K562 (cell line): ENCODE measurements at regions not wholly inside any gene's neighbourhood (a gene's known extent, or its start where the extent isn't known, plus 50 kb on each side); places are given as distances from the start of the nearest gene placed in this dataset.

Experiments
- ATAC-seq: fragments of 200-7000 bp; cut with Tn5 transposase; 3 replicates; pipeline ENCODE4 v1.9.1; 2020; ENCODE audit warnings: moderate library complexity
- BruUV-seq: library from RNA; stranded (reverse); fragments of 400-500 nt; replicated peaks from 2 replicates; lab custom pipeline; 2021; lab: Mats Ljungman, UMichigan
- CTCF ChIA-PET: fragments of 300-600 bp; formaldehyde crosslinking; extraction: SDS; loops from one replicate; lab custom pipeline; 2021; ENCODE audit warnings: low intra/inter-chr PET ratio; lab: Yijun Ruan, JAX
- POLR2A ChIA-PET: fragments of 300-600, 350-650 bp; sonication (Branson Sonifier 250); formaldehyde crosslinking; extraction: SDS; loops from one replicate; lab custom pipeline; 2021; ENCODE audit warnings: antibody characterized with exemption, inconsistent platforms; lab: Yijun Ruan, JAX
- DNase-seq, 4 experiments: peaks; one replicate each; pipeline versions ENCODE4 v3.0.0 to v3.0.0-alpha.2; 2011 to 2018; ENCODE audit warnings: low spot score in 3 of 4, mixed read lengths in 3 of 4; ENCODE audit errors: extremely low read depth in 1 of 4
- FAIRE-seq: peaks from 2 replicates; lab custom pipeline; 2011; peaks lifted over from hg19 to GRCh38; lab: Jason Lieb, UNC
- H2AFZ ChIP-seq: 2 replicates; pipeline ENCODE4 v1.6.0; 2011; ENCODE audit warnings: low read depth, low read length, control low read depth, inconsistent platforms
- H3K27ac ChIP-seq: fragments of 200-600 bp; 3 replicates; pipeline ENCODE4 v1.8.0; 2011; ENCODE audit warnings: low read depth, mild to moderate bottlenecking, control low read depth, inconsistent platforms, low read length, moderate library complexity, mixed read lengths; ENCODE audit errors: extremely low read depth
- H3K27me3 ChIP-seq, 2 experiments: fragments of 300-600 bp in 1 of 2; 2 replicates in 1 of 2; 3 replicates in 1 of 2; pipeline versions ENCODE4 v1.6.0 to v1.8.0; 2011; ENCODE audit warnings: inconsistent platforms in 2 of 2, low read length in 2 of 2, mild to moderate bottlenecking in 1 of 2, mixed read lengths in 1 of 2, moderate library complexity in 1 of 2; ENCODE audit not compliant: control insufficient read depth in 2 of 2, insufficient read depth in 2 of 2
- H3K36me3 ChIP-seq: fragments of 300-600 bp; 3 replicates; pipeline ENCODE4 v1.8.0; 2011; ENCODE audit warnings: mild to moderate bottlenecking, low read length, inconsistent platforms; ENCODE audit not compliant: control insufficient read depth, insufficient read depth
- H3K4me1 ChIP-seq, 2 experiments: fragments of 200-600 bp in 1 of 2; replicated peaks in 1 of 2; 2 replicates in 1 of 2; 3 replicates in 1 of 2; pipeline versions ENCODE4 v1.5.1 to v1.8.0; 2011; ENCODE audit warnings: inconsistent platforms in 2 of 2, low read length in 2 of 2, mild to moderate bottlenecking in 1 of 2, mixed read lengths in 1 of 2, moderate library complexity in 1 of 2; ENCODE audit not compliant: control insufficient read depth in 2 of 2, insufficient read depth in 2 of 2
- H3K4me2 ChIP-seq: 2 replicates; pipeline ENCODE4 v1.6.1; 2011; ENCODE audit warnings: low read length, control low read depth, inconsistent platforms, mixed read lengths; ENCODE audit not compliant: insufficient read depth
- H3K4me3 ChIP-seq: fragments of 200-600 bp; sonication (generic), shearing (Covaris generic); 2 replicates; pipeline ENCODE4 v1.5.1; 2016; ENCODE audit warnings: control low read depth, inconsistent platforms
- H3K79me2 ChIP-seq: fragments of 200-600 bp; 3 replicates; pipeline ENCODE4 v1.8.0; 2011; ENCODE audit warnings: low read length, inconsistent platforms; ENCODE audit not compliant: control insufficient read depth, insufficient read depth
- H3K9ac ChIP-seq, 2 experiments: 2 replicates each; pipeline versions ENCODE4 v1.6.0 to v1.6.1; 2011; ENCODE audit warnings: low read depth in 2 of 2, low read length in 2 of 2, control low read depth in 1 of 2, inconsistent platforms in 1 of 2, mild to moderate bottlenecking in 1 of 2, mixed read lengths in 1 of 2; ENCODE audit not compliant: insufficient read depth in 1 of 2
- H3K9me1 ChIP-seq: one replicate; pipeline ENCODE4 v1.6.0; 2011; ENCODE audit warnings: inconsistent platforms, mild to moderate bottlenecking, low read length, moderate library complexity; ENCODE audit not compliant: control insufficient read depth, insufficient read depth
- H3K9me3 ChIP-seq: replicated peaks from 2 replicates; pipeline ENCODE4 v1.5.1; 2011; ENCODE audit warnings: low read depth, low read length, inconsistent platforms; ENCODE audit not compliant: control insufficient read depth, insufficient read depth
- H4K20me1 ChIP-seq: replicated peaks from 2 replicates; pipeline ENCODE4 v1.6.1; 2011; ENCODE audit warnings: low read length, inconsistent platforms, mixed read lengths; ENCODE audit not compliant: control insufficient read depth, insufficient read depth
- CAMTA2 ChIP-seq: fragments of 250-450 bp; sonication (Bioruptor Pico); conservative IDR thresholded peaks from 2 replicates; pipeline ENCODE4 v1.5.1; 2022
- CTCF ChIP-seq, 3 experiments: IDR thresholded peaks in 2 of 3; conservative IDR thresholded peaks in 1 of 3; 2 replicates each; pipeline ENCODE4 v1.5.1; 2011 to 2012; ENCODE audit warnings: low read length in 3 of 3, mild to moderate bottlenecking in 3 of 3, control low read depth in 2 of 3, improper control_type of control experiment in 1 of 3, inconsistent platforms in 1 of 3, low read depth in 1 of 3, mixed read lengths in 1 of 3, moderate library complexity in 1 of 3; ENCODE audit not compliant: insufficient read depth in 2 of 3
- DEAF1 ChIP-seq: fragments of 450-650 bp; formaldehyde crosslinking; IDR thresholded peaks from 2 replicates; pipeline ENCODE4 v1.4.0; 2020; ENCODE audit warnings: mild to moderate bottlenecking, moderate library complexity
- PRMT5 ChIP-seq: sonication (generic); formaldehyde crosslinking; IDR thresholded peaks from 2 replicates; pipeline ENCODE4 v1.5.0; 2020; ENCODE audit warnings: missing genetic modification reagents
- RAD21 ChIP-seq, 2 experiments: fragments of 250-450 bp in 1 of 2; fragments of 450-650 bp in 1 of 2; sonication (Bioruptor Pico) in 1 of 2; formaldehyde crosslinking in 1 of 2; IDR thresholded peaks in 1 of 2; conservative IDR thresholded peaks in 1 of 2; 2 replicates each; pipeline versions ENCODE4 v1.4.0 to v1.8.0; 2020 to 2022; ENCODE audit warnings: mild to moderate bottlenecking in 2 of 2, moderate library complexity in 1 of 2
- REST ChIP-seq, 2 experiments: fragments of 450-650 bp; formaldehyde crosslinking in 1 of 2; IDR thresholded peaks; 2 replicates each; pipeline versions ENCODE4 v1.4.0 to v1.6.1; 2014 to 2020; ENCODE audit warnings: mild to moderate bottlenecking in 2 of 2, borderline replicate concordance in 1 of 2, low read depth in 1 of 2
- SMC3 ChIP-seq: conservative IDR thresholded peaks from 2 replicates; pipeline ENCODE4 v1.6.1; 2011; ENCODE audit warnings: low read depth, low read length, improper control_type of control experiment; ENCODE audit not compliant: insufficient read depth
- WGBS: fragments of 100-300 bp; shearing (Covaris generic); methylation state at CpG from one replicate; pipeline ENCODE4 v1.1.6; 2016; ENCODE audit warnings: low coverage, mixed read lengths; ENCODE audit not compliant: insufficient coverage; ENCODE audit errors: missing lambda C conversion rate; 5-methylcytosine and 5-hydroxymethylcytosine counted together
- in situ Hi-C: fragments of 300-500 bp; cut with MboI; formaldehyde crosslinking; loops from 4 replicates; pipeline ENCODE4 v1.15.0; 2018; ENCODE audit warnings: inconsistent platforms, mixed read lengths
- intact Hi-C: fragments of 100-400 bp; cut with micrococcal nuclease; formaldehyde crosslinking; loops from 2 replicates; pipeline ENCODE4 v1.14.2; 2022

- Histone ChIP-seq H4K20me1 (no peaks in the 10 kb centered on the region), H2AFZ (no peak overlapping the region), H3K27me3 (no peaks in the 10 kb centered on the region), H3K4me1 (no peaks in the 10 kb centered on the region), H3K9ac (no peak overlapping the region), H3K4me3 (no peak overlapping the region), H3K9me1 (no peaks in the 10 kb centered on the region), H3K36me3 (no peaks in the 10 kb centered on the region), H3K27ac (no peak overlapping the region), H3K4me2 (no peak overlapping the region), H3K79me2 (no peaks in the 10 kb centered on the region), H3K9me3 (no peaks in the 10 kb centered on the region)
- DNase-seq (peak in 3 of 4 experiments; percentile 11 to 46 (median 24)), ATAC-seq (peak; percentile 84), FAIRE-seq (peak; percentile 83)
- POLR2A ChIA-PET: no interaction called here
- CTCF ChIA-PET: interaction anchor here (0.6 kb wide), 1 partner anchor 1340 kb away, joined by 3 read pairs; no protein-coding TSS in a partner anchor
- 21% methylated on average over 1 of the region's 1 CpG for WGBS
- TF ChIP-seq RAD21 (CRISPR knock-in tag; conservative IDR thresholded peaks at IDR 0.05 in 1 of 2, IDR thresholded peaks at IDR 0.05 in 1 of 2) (peak; percentile 70 to 75), CAMTA2 (no peak), SMC3 (peak; percentile 51; the same call in 1 of the 2 replicates), PRMT5 (no peak), REST (IDR thresholded peaks at IDR 0.05; ENCODE audit: borderline replicate concordance) (peak; percentile 63; the same call in 1 of the 2 replicates), REST (CRISPR knock-in tag; IDR thresholded peaks at IDR 0.05; ENCODE audit: low read depth) (no peak), DEAF1 (peak; percentile 51; the same call in 1 of the 2 replicates), CTCF (IDR thresholded peaks at IDR 0.05 in 2 of 3, conservative IDR thresholded peaks at IDR 0.05 in 1 of 3; ENCODE audit: insufficient read depth in 2 of 3, low read depth in 1 of 3, low read length in 3 of 3) (peak; percentile 55 to 68 (median 59); a peak in 5 of 6 replicates)
- intact Hi-C loops: loop anchor here (1.0 to 2.0 kb wide), 2 partner anchors 122 to 259 kb away; no protein-coding TSS in a partner anchor
- in situ Hi-C loops: no loop called here
- no TSS peak for BruUV-seq
Observed at GRCh38 chr5:53170746-53171349, 61.3 kb upstream of the MOCS2 start.
